ENCODE measurements at regions not wholly inside any gene's neighbourhood (a gene's known extent, or its start where the extent isn't known, plus 50 kb on each side); places are given as distances from the start of the nearest gene placed in this dataset.

GRCh38 chr14:21880918-21881317 lies 207.3 kb upstream of the OR4E1 start:
- DNase-seq (ENCODE audit: low read depth) = no peak
- no peak overlapping the region for H3K4me3 ChIP-seq (ENCODE audit: low read depth, low read length)

GRCh38 chr14:21875791-21876190 lies 202.2 kb upstream of the OR4E1 start:
- H3K4me3 ChIP-seq (ENCODE audit: low read depth, low read length) = no peak overlapping the region
- no peak for TF ChIP-seq CTCF (IDR thresholded peaks at IDR 0.05; ENCODE audit: low read depth, low read length, missing control alignments)
- DNase-seq (ENCODE audit: low read depth) = no peak

More at GRCh38 chr14:21880918-21881317, 207.3 kb upstream of the OR4E1 start:
- TF ChIP-seq CTCF (IDR thresholded peaks at IDR 0.05; ENCODE audit: low read depth, low read length, missing control alignments) = no peak

- no peak overlapping the region for H3K4me3 ChIP-seq (ENCODE audit: low read depth, low read length)
- no peak for DNase-seq (ENCODE audit: low read depth)
- no peak for TF ChIP-seq CTCF (IDR thresholded peaks at IDR 0.05; ENCODE audit: low read depth, low read length, missing control alignments)
Observed at GRCh38 chr14:21874946-21875345, 201.3 kb upstream of the OR4E1 start.

GRCh38 chr14:21874167-21874566 lies 200.5 kb upstream of the OR4E1 start:
- DNase-seq (ENCODE audit: low read depth) = no peak

GRCh38 chr14:21868442-21869046 lies 194.9 kb upstream of the OR4E1 start:
- TF ChIP-seq CTCF (IDR thresholded peaks at IDR 0.05; ENCODE audit: low read depth, low read length, missing control alignments) = peak; percentile 85
- H3K4me3 ChIP-seq (ENCODE audit: low read depth, low read length) = no peak overlapping the region
- DNase-seq (ENCODE audit: low read depth) = no peak

More at GRCh38 chr14:21874167-21874566, 200.5 kb upstream of the OR4E1 start:
- TF ChIP-seq CTCF (IDR thresholded peaks at IDR 0.05; ENCODE audit: low read depth, low read length, missing control alignments) = no peak
- H3K4me3 ChIP-seq (ENCODE audit: low read depth, low read length) = no peak overlapping the region

- H3K4me3 ChIP-seq (ENCODE audit: low read depth, low read length) = no peak overlapping the region
- no peak for TF ChIP-seq CTCF (IDR thresholded peaks at IDR 0.05; ENCODE audit: low read depth, low read length, missing control alignments)
- no peak for DNase-seq (ENCODE audit: low read depth)
Observed at GRCh38 chr14:21867541-21867940, 193.9 kb upstream of the OR4E1 start.

GRCh38 chr14:21866479-21866878 lies 192.9 kb upstream of the OR4E1 start:
- DNase-seq (ENCODE audit: low read depth) = no peak
- TF ChIP-seq CTCF (IDR thresholded peaks at IDR 0.05; ENCODE audit: low read depth, low read length, missing control alignments) = no peak

More at GRCh38 chr14:21866479-21866878, 192.9 kb upstream of the OR4E1 start:
- no peak overlapping the region for H3K4me3 ChIP-seq (ENCODE audit: low read depth, low read length)

Measured in GM12864 (cell line).